Colonic mucosa (tissue), 4 donors: ENCODE measurements at regions not wholly inside any gene's neighbourhood (a gene's known extent, or its start where the extent isn't known, plus 50 kb on each side); places are given as distances from the start of the nearest gene placed in this dataset.

Source experiments
- DNase-seq: peaks from one replicate; pipeline ENCODE4 v3.0.0-alpha.2; 2020
- H3K27ac ChIP-seq: fragments of 200-600 bp; one replicate; pipeline ENCODE4 v1.8.0; 2021
- H3K27me3 ChIP-seq: fragments of 200-600 bp; one replicate; pipeline ENCODE4 v1.8.0; 2021
- H3K36me3 ChIP-seq: fragments of 200-600 bp; one replicate; pipeline ENCODE4 v1.8.0; 2021
- H3K4me1 ChIP-seq: fragments of 200-600 bp; one replicate; pipeline ENCODE4 v1.8.0; 2021; ENCODE audit warnings: mild to moderate bottlenecking
- H3K4me3 ChIP-seq: fragments of 200-600 bp; one replicate; pipeline ENCODE4 v1.8.0; 2021
- H3K9ac ChIP-seq, 2 donors: one replicate each; pipeline ENCODE4 v1.7.0; 2013; ENCODE audit warnings: control low read depth in 2 of 2, low read depth in 2 of 2, low read length in 2 of 2
- H3K9me3 ChIP-seq: fragments of 200-600 bp; one replicate; pipeline ENCODE4 v1.8.0; 2021
- CTCF ChIP-seq: fragments of 200-600 bp; IDR thresholded peaks from one replicate; pipeline ENCODE4 v1.8.0; 2022; ENCODE audit warnings: antibody characterized with exemption, mild to moderate bottlenecking
- intact Hi-C: fragments of 100-400 bp; cut with DNase I; formaldehyde crosslinking; loops from one replicate; pipeline ENCODE4 v1.14.1; 2022
- donor health status: healthy.
- donor health status: DM: no; HTN: no; CAD: no.
- donor health status: DM: no; HTN: no; CAD: no.

- intact Hi-C loops, result no loop called here
These were observed 51.7 kb upstream of the NANOS1 start for GRCh38 chr10:118977835-118978234.

GRCh38 chr10:118978316-118978997 is 51.1 kb upstream of the NANOS1 start:
- no peaks in the 10 kb centered on the region for H3K4me1 ChIP-seq
- no peaks in the 10 kb centered on the region for H3K36me3 ChIP-seq
- no peak for DNase-seq
- TF ChIP-seq CTCF, result no peak
- intact Hi-C loops, result no loop called here
- no peak overlapping the region for H3K4me3 ChIP-seq
- no peaks in the 10 kb centered on the region for H3K9me3 ChIP-seq
- H3K27me3 ChIP-seq, result no peaks in the 10 kb centered on the region
- no peak overlapping the region for H3K9ac ChIP-seq
- no peak overlapping the region for H3K27ac ChIP-seq

More at GRCh38 chr10:118977835-118978234, 51.7 kb upstream of the NANOS1 start:
- no peak overlapping the region for H3K27ac ChIP-seq
- no peak overlapping the region for H3K4me3 ChIP-seq
- no peaks in the 10 kb centered on the region for H3K4me1 ChIP-seq
- no peaks in the 10 kb centered on the region for H3K27me3 ChIP-seq
- DNase-seq, result no peak
- no peaks in the 10 kb centered on the region for H3K36me3 ChIP-seq
- no peak overlapping the region for H3K9ac ChIP-seq
- no peak for TF ChIP-seq CTCF
- H3K9me3 ChIP-seq, result no peaks in the 10 kb centered on the region

GRCh38 chr10:118978998-118979350 is 50.5 kb upstream of the NANOS1 start:
- no peak for TF ChIP-seq CTCF
- no peaks in the 10 kb centered on the region for H3K4me1 ChIP-seq
- H3K9me3 ChIP-seq, result no peaks in the 10 kb centered on the region
- H3K27ac ChIP-seq, result no peak overlapping the region
- no peak overlapping the region for H3K4me3 ChIP-seq
- no peak for DNase-seq
- intact Hi-C loops, result no loop called here
- H3K27me3 ChIP-seq, result no peaks in the 10 kb centered on the region
- no peak overlapping the region for H3K9ac ChIP-seq
- H3K36me3 ChIP-seq, result no peaks in the 10 kb centered on the region

- no peaks in the 10 kb centered on the region for H3K4me1 ChIP-seq
- no peak overlapping the region for H3K4me3 ChIP-seq
- H3K9me3 ChIP-seq, result no peaks in the 10 kb centered on the region
- DNase-seq, result no peak
- TF ChIP-seq CTCF, result no peak
- H3K36me3 ChIP-seq, result no peaks in the 10 kb centered on the region
- no peak overlapping the region for H3K9ac ChIP-seq
- H3K27me3 ChIP-seq, result no peaks in the 10 kb centered on the region
- no peak overlapping the region for H3K27ac ChIP-seq
- intact Hi-C loops, result no loop called here
These were observed 49.9 kb upstream of the NANOS1 start for GRCh38 chr10:118979661-118980060.
